Thoracic aorta (tissue), 2 donors: ENCODE measurements at regions not wholly inside any gene's neighbourhood (a gene's known extent, or its start where the extent isn't known, plus 50 kb on each side); places are given as distances from the start of the nearest gene placed in this dataset.
A peak's percentile ranks its signal among the peaks of the same experiment; 100 is the strongest.

Experiments used
- ATAC-seq: fragments of 150-250 bp; one replicate; pipeline ENCODE4 v1.8.0; 2017; ENCODE audit warnings: low read depth; ENCODE audit not compliant: insufficient number of reproducible peaks, low FRiP score
- DNase-seq: peaks from one replicate; pipeline ENCODE4 v3.0.0-alpha.2; 2020; ENCODE audit warnings: low spot score
- H3K27ac ChIP-seq, 2 donors: fragments of 200-600 bp; sonication (generic); 1 replicate in 1 of 2; 2 replicates in 1 of 2; pipeline ENCODE4 v1.5.1; 2016; ENCODE audit warnings: mild to moderate bottlenecking in 2 of 2, moderate library complexity in 2 of 2
- H3K27me3 ChIP-seq: fragments of 200-600 bp; sonication (generic); replicated peaks from 2 replicates; pipeline ENCODE4 v1.6.0; 2016; ENCODE audit warnings: mild to moderate bottlenecking; ENCODE audit not compliant: insufficient read depth
- H3K36me3 ChIP-seq: fragments of 200-600 bp; sonication (generic); one replicate; pipeline ENCODE4 v1.5.1; 2016
- H3K4me1 ChIP-seq, 2 donors: fragments of 200-600 bp; sonication (generic); 1 replicate in 1 of 2; 2 replicates in 1 of 2; pipeline versions ENCODE4 v1.5.1 to v1.6.0; 2016; ENCODE audit warnings: low read depth in 2 of 2, mild to moderate bottlenecking in 1 of 2; ENCODE audit not compliant: control insufficient read depth in 1 of 2
- H3K4me3 ChIP-seq: fragments of 200-600 bp; sonication (generic); 2 replicates; pipeline ENCODE4 v1.5.1; 2016; ENCODE audit warnings: mild to moderate bottlenecking
- H3K9me3 ChIP-seq: fragments of 200-600 bp; sonication (generic); 2 replicates; pipeline ENCODE4 v1.5.1; 2016
- CTCF ChIP-seq: fragments of 200-600 bp; sonication (generic); IDR thresholded peaks from one replicate; pipeline ENCODE4 v1.5.1; 2019; ENCODE audit warnings: antibody characterized with exemption

- peaks cover 45 to 90% of the 10 kb centered on the region in 2 donors for H3K4me1 ChIP-seq
- no peak for TF ChIP-seq CTCF
- peak overlapping the region; percentile 74 to 93 for H3K27ac ChIP-seq
- H3K36me3 ChIP-seq = no peaks in the 10 kb centered on the region
- H3K27me3 ChIP-seq = no peaks in the 10 kb centered on the region
- H3K4me3 ChIP-seq = no peak overlapping the region
- no peak for ATAC-seq
- DNase-seq = peak; percentile 35
- no peaks in the 10 kb centered on the region for H3K9me3 ChIP-seq
These were observed 101.4 kb upstream of the PDE5A start for GRCh38 chr4:119729835-119730670.

- H3K27me3 ChIP-seq = no peaks in the 10 kb centered on the region
- no peaks in the 10 kb centered on the region for H3K36me3 ChIP-seq
- DNase-seq (no peak), ATAC-seq (peak; percentile 25)
- H3K4me1 ChIP-seq = peaks cover 41 to 89% of the 10 kb centered on the region in 2 donors
- no peak overlapping the region for H3K4me3 ChIP-seq
- peak overlapping the region; percentile 74 to 93 for H3K27ac ChIP-seq
- no peaks in the 10 kb centered on the region for H3K9me3 ChIP-seq
- no peak for TF ChIP-seq CTCF
These were observed 100.3 kb upstream of the PDE5A start for GRCh38 chr4:119728692-119729593.

GRCh38 chr4:119728185-119728584, 99.6 kb upstream of the PDE5A start:
- DNase-seq = no peak
- no peak for TF ChIP-seq CTCF
- no peaks in the 10 kb centered on the region for H3K27me3 ChIP-seq
- no peaks in the 10 kb centered on the region for H3K9me3 ChIP-seq
- peak overlapping the region; percentile 74 to 93 for H3K27ac ChIP-seq
- H3K4me1 ChIP-seq = peaks cover 41 to 83% of the 10 kb centered on the region in 2 donors
- no peaks in the 10 kb centered on the region for H3K36me3 ChIP-seq
- no peak overlapping the region for H3K4me3 ChIP-seq
- no peak for ATAC-seq

GRCh38 chr4:119726505-119726904, 97.9 kb upstream of the PDE5A start:
- peak overlapping the region; percentile 93 for H3K27ac ChIP-seq

More at GRCh38 chr4:119726505-119726904, 97.9 kb upstream of the PDE5A start:
- no peak for TF ChIP-seq CTCF
- no peak for ATAC-seq
- H3K27me3 ChIP-seq = no peaks in the 10 kb centered on the region
- no peaks in the 10 kb centered on the region for H3K9me3 ChIP-seq
- H3K36me3 ChIP-seq = no peaks in the 10 kb centered on the region
- H3K4me1 ChIP-seq = peaks cover 41 to 78% of the 10 kb centered on the region in 2 donors
- DNase-seq = no peak
- peak overlapping the region; percentile 22 for H3K4me3 ChIP-seq
